Natural killer cell (primary cell): ENCODE measurements at regions not wholly inside any gene's neighbourhood (a gene's known extent, or its start where the extent isn't known, plus 50 kb on each side); places are given as distances from the start of the nearest gene placed in this dataset.

Experiments
- ATAC-seq, 3 donors: fragments of 150-1000 bp in 2 of 3; fragments of 200-7000 bp in 1 of 3; cut with Tn5 transposase; 1 replicate in 1 of 3; 2 replicates in 2 of 3; pipeline ENCODE4 v1.10.0; 2021; ENCODE audit warnings: mild to moderate bottlenecking in 2 of 3, moderate library complexity in 2 of 3
- DNase-seq, 2 donors: peaks; one replicate each; pipeline versions ENCODE4 v3.0.0 to v3.0.0-alpha.2; 2013 to 2021; ENCODE audit warnings: mixed read lengths in 1 of 2
- H3K27ac ChIP-seq: one replicate; pipeline ENCODE4 v1.5.1; 2013; ENCODE audit warnings: mild to moderate bottlenecking, low read length
- H3K27me3 ChIP-seq: one replicate; pipeline ENCODE4 v1.6.1; 2013; ENCODE audit warnings: low read length; ENCODE audit not compliant: control insufficient read depth, insufficient read depth
- H3K36me3 ChIP-seq: one replicate; pipeline ENCODE4 v1.6.1; 2013; ENCODE audit warnings: low read length; ENCODE audit not compliant: control insufficient read depth, insufficient read depth
- H3K4me1 ChIP-seq: one replicate; pipeline ENCODE4 v1.6.1; 2013; ENCODE audit warnings: low read length; ENCODE audit not compliant: control insufficient read depth, insufficient read depth
- H3K4me3 ChIP-seq: one replicate; pipeline ENCODE4 v1.5.1; 2013; ENCODE audit warnings: low read length
- H3K9me3 ChIP-seq: one replicate; pipeline ENCODE4 v1.6.1; 2013; ENCODE audit warnings: low read length; ENCODE audit not compliant: control insufficient read depth, insufficient read depth
- H3K27ac Mint-ChIP-seq, 2 donors: one replicate each; pipeline ENCODE4 v1.8.0; 2022; ENCODE audit warnings: mild to moderate bottlenecking in 2 of 2, mixed read lengths in 2 of 2, moderate library complexity in 1 of 2
- H3K27me3 Mint-ChIP-seq, 2 donors: one replicate each; pipeline ENCODE4 v1.8.0; 2022; ENCODE audit warnings: low read depth in 2 of 2, mixed read lengths in 2 of 2
- H3K36me3 Mint-ChIP-seq: one replicate; pipeline ENCODE4 v1.8.0; 2022; ENCODE audit warnings: mixed read lengths
- H3K4me1 Mint-ChIP-seq, 2 donors: one replicate each; pipeline ENCODE4 v1.8.0; 2022; ENCODE audit warnings: mixed read lengths in 2 of 2
- H3K4me3 Mint-ChIP-seq: one replicate; pipeline ENCODE4 v1.8.0; 2022; ENCODE audit warnings: mild to moderate bottlenecking, moderate library complexity, mixed read lengths
- H3K9me3 Mint-ChIP-seq, 2 donors: one replicate each; pipeline ENCODE4 v1.8.0; 2022; ENCODE audit warnings: mixed read lengths in 2 of 2
- CTCF ChIP-seq: fragments of 200-600 bp; IDR thresholded peaks from one replicate; pipeline ENCODE4 v1.8.0; 2022; ENCODE audit warnings: antibody characterized with exemption
- WGBS: methylation state at CpG from one replicate; pipeline ENCODE4 v1.1.7; 2013; ENCODE audit warnings: missing lambda C conversion rate; ENCODE audit not compliant: insufficient coverage; 5-methylcytosine and 5-hydroxymethylcytosine counted together
- intact Hi-C: fragments of 100-400 bp; cut with micrococcal nuclease; formaldehyde crosslinking; loops from one replicate; pipeline ENCODE4 v1.14.2; 2022

- Mint-ChIP-seq H3K27ac (no peak overlapping the region), H3K36me3 (no peaks in the 10 kb centered on the region), H3K9me3 (peaks cover 0 to 6% of the 10 kb centered on the region in 2 donors), H3K4me1 (no peaks in the 10 kb centered on the region), H3K27me3 (no peaks in the 10 kb centered on the region), H3K4me3 (no peak overlapping the region)
- intact Hi-C loops, result no loop called here
- no peak for TF ChIP-seq CTCF
- Histone ChIP-seq H3K9me3 (no peaks in the 10 kb centered on the region), H3K27ac (no peak overlapping the region), H3K27me3 (no peaks in the 10 kb centered on the region), H3K4me3 (no peak overlapping the region), H3K4me1 (no peaks in the 10 kb centered on the region), H3K36me3 (no peaks in the 10 kb centered on the region)
- ATAC-seq (no peak), DNase-seq (no peak)
- WGBS, result 100% methylated on average over 1 of the region's 4 CpGs
Observed at GRCh38 chr13:105316731-105317130, 1218.7 kb downstream of the EFNB2 start.

GRCh38 chr13:105312906-105313305 lies 1222.6 kb downstream of the EFNB2 start:
- 79% methylated on average over 1 of the region's 2 CpGs for WGBS
- H3K4me1 Mint-ChIP-seq, result no peaks in the 10 kb centered on the region
- no peak for TF ChIP-seq CTCF
- H3K36me3 ChIP-seq, result no peaks in the 10 kb centered on the region
- no peaks in the 10 kb centered on the region for H3K27me3 ChIP-seq
- no peak overlapping the region for H3K27ac ChIP-seq
- DNase-seq, result no peak
- no peak overlapping the region for H3K27ac Mint-ChIP-seq
- no peak for ATAC-seq
- no peaks in the 10 kb centered on the region for H3K4me1 ChIP-seq
- H3K27me3 Mint-ChIP-seq, result no peaks in the 10 kb centered on the region
- H3K9me3 ChIP-seq, result no peaks in the 10 kb centered on the region
- H3K36me3 Mint-ChIP-seq, result no peaks in the 10 kb centered on the region
- peaks cover 0 to 8% of the 10 kb centered on the region in 2 donors for H3K9me3 Mint-ChIP-seq
- intact Hi-C loops, result no loop called here
- no peak overlapping the region for H3K4me3 Mint-ChIP-seq
- no peak overlapping the region for H3K4me3 ChIP-seq

GRCh38 chr13:105311094-105311493 lies 1224.4 kb downstream of the EFNB2 start:
- Mint-ChIP-seq H3K9me3 (peaks cover 0 to 8% of the 10 kb centered on the region in 2 donors), H3K27ac (no peak overlapping the region), H3K4me3 (no peak overlapping the region), H3K27me3 (no peaks in the 10 kb centered on the region), H3K36me3 (no peaks in the 10 kb centered on the region), H3K4me1 (no peaks in the 10 kb centered on the region)
- WGBS, result 94% methylated on average over 4 of the region's 4 CpGs
- H3K36me3 ChIP-seq, result no peaks in the 10 kb centered on the region
- intact Hi-C loops, result no loop called here
- ATAC-seq (no peak), DNase-seq (no peak)
- H3K9me3 ChIP-seq, result no peaks in the 10 kb centered on the region
- H3K27ac ChIP-seq, result no peak overlapping the region
- H3K4me3 ChIP-seq, result no peak overlapping the region
- no peaks in the 10 kb centered on the region for H3K4me1 ChIP-seq
- no peak for TF ChIP-seq CTCF
- H3K27me3 ChIP-seq, result no peaks in the 10 kb centered on the region

- DNase-seq, result no peak
- no peak for TF ChIP-seq CTCF
- intact Hi-C loops, result no loop called here
- Histone ChIP-seq H3K27ac (no peak overlapping the region), H3K27me3 (no peaks in the 10 kb centered on the region), H3K4me1 (no peaks in the 10 kb centered on the region), H3K4me3 (no peak overlapping the region), H3K9me3 (no peaks in the 10 kb centered on the region), H3K36me3 (no peaks in the 10 kb centered on the region)
- WGBS, result 97% methylated on average over 3 of the region's 3 CpGs
- Mint-ChIP-seq H3K4me1 (no peaks in the 10 kb centered on the region), H3K27ac (no peak overlapping the region), H3K9me3 (peaks cover 2 to 5% of the 10 kb centered on the region in 2 donors), H3K36me3 (no peaks in the 10 kb centered on the region), H3K27me3 (no peaks in the 10 kb centered on the region), H3K4me3 (no peak overlapping the region)
- no peak for ATAC-seq
Observed at GRCh38 chr13:105307776-105308175, 1227.7 kb downstream of the EFNB2 start.
